ENCODE measurements at regions not wholly inside any gene's neighbourhood (a gene's known extent, or its start where the extent isn't known, plus 50 kb on each side); places are given as distances from the start of the nearest gene placed in this dataset.

DNA sequence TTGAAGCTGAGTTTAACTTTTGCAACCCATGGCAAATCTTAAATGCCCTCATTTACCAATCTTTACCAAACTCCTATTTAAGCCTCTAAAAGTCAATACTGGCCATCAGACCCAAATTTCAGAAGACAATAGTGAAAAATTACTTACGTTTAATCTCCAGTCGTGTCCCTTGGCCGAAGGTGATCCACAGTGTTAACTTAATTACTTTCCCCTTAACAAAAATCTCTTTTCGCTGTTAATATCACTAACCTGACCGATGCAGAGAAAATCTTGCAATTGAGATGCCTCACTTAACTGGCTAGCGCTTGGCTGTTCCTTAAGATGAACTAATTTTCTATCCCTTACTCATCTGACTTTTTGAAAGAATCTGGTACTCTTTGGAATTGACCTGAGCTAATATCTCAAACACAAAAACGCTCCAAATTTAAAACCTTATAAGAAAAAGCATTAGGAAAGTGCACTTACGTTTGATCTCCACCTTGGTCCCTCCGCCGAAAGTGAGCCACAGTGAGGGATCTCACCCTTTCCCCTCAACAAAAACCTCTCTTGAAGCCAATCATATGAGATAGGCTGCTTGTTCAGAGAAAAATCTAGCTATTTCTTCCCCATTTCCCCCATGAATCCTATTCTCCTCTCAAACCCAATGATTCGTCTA, 169.1 kb downstream of the RPIA start:
- no peaks in the 10 kb centered on the region for H3K27me3 ChIP-seq (ENCODE audit: insufficient read depth, low read length)
- no peak overlapping the region for H3K27ac Mint-ChIP-seq

More for the DNA sequence above, 169.1 kb downstream of the RPIA start:
- no peak overlapping the region for H3K4ac ChIP-seq (ENCODE audit: low read depth, low read length)
- H4K5ac ChIP-seq (ENCODE audit: insufficient read length, low read depth, low read length): no peak overlapping the region
- no peaks in the 10 kb centered on the region for H3K23me2 ChIP-seq (ENCODE audit: insufficient read length, low read depth, low read length, poor library complexity, severe bottlenecking)
- H3K56ac ChIP-seq (ENCODE audit: insufficient read length, low read depth, low read length): no peak overlapping the region
- H2BK120ac ChIP-seq (ENCODE audit: low read depth, low read length, poor library complexity, severe bottlenecking): no peak overlapping the region
- no peak overlapping the region for H4K8ac ChIP-seq (replicated peaks; ENCODE audit: insufficient read length, low read depth, low read length)
- Mint-ChIP-seq H3K27me3 (ENCODE audit: low read depth) (peaks cover 3% of the 10 kb centered on the region), H3K9me3 (peaks cover 65 to 84% of the 10 kb centered on the region in 2 experiments), H3K36me3 (ENCODE audit: insufficient read depth in 1 of 3, low read depth in 3 of 3) (peaks cover 0 to 25% (median 1%) of the 10 kb centered on the region in 3 experiments; a peak in 3 of 7 replicates), H3K4me1 (no peaks in the 10 kb centered on the region), H3K4me3 (no peak overlapping the region)
- H3K9ac ChIP-seq (ENCODE audit: extremely low read depth, insufficient read length, low read length): no peak overlapping the region
- H2BK15ac ChIP-seq (ENCODE audit: low read depth, low read length): no peak overlapping the region
- H3K27ac ChIP-seq (ENCODE audit: insufficient read length, low read depth, low read length): no peak overlapping the region
- TF ChIP-seq, protein P1, sequence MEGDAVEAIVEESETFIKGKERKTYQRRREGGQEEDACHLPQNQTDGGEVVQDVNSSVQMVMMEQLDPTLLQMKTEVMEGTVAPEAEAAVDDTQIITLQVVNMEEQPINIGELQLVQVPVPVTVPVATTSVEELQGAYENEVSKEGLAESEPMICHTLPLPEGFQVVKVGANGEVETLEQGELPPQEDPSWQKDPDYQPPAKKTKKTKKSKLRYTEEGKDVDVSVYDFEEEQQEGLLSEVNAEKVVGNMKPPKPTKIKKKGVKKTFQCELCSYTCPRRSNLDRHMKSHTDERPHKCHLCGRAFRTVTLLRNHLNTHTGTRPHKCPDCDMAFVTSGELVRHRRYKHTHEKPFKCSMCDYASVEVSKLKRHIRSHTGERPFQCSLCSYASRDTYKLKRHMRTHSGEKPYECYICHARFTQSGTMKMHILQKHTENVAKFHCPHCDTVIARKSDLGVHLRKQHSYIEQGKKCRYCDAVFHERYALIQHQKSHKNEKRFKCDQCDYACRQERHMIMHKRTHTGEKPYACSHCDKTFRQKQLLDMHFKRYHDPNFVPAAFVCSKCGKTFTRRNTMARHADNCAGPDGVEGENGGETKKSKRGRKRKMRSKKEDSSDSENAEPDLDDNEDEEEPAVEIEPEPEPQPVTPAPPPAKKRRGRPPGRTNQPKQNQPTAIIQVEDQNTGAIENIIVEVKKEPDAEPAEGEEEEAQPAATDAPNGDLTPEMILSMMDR (conservative IDR thresholded peaks at IDR 0.05): no peak
- H3K9me3 ChIP-seq (ENCODE audit: control insufficient read depth, low read depth, low read length): peaks cover 10% of the 10 kb centered on the region
- no peaks in the 10 kb centered on the region for H3K4me1 ChIP-seq (ENCODE audit: insufficient read depth, low read length)
- no CpG with 5 or more reads among the region's 11 CpGs for WGBS (ENCODE audit: extremely low coverage, insufficient read length, low lambda C conversion rate)
- H2BK12ac ChIP-seq (ENCODE audit: insufficient read length, low read depth, low read length): no peak overlapping the region
- no peak overlapping the region for H2BK20ac ChIP-seq (ENCODE audit: low read depth, low read length, poor library complexity, severe bottlenecking)
- H4K20me1 ChIP-seq (ENCODE audit: control insufficient read depth, insufficient read depth, insufficient read length): no peaks in the 10 kb centered on the region
- no peak overlapping the region for H2AK5ac ChIP-seq (ENCODE audit: insufficient read length, low read length)
- no peak for DNase-seq
- no peak overlapping the region for H3K14ac ChIP-seq (ENCODE audit: insufficient read depth, low read length)
- no peaks in the 10 kb centered on the region for H3K79me2 ChIP-seq (ENCODE audit: insufficient read depth, low read length)
- H3K79me1 ChIP-seq (ENCODE audit: insufficient read depth, low read depth, low read length, poor library complexity, severe bottlenecking): no peaks in the 10 kb centered on the region
- H3K23ac ChIP-seq (ENCODE audit: insufficient read length, low read depth, low read length): no peak overlapping the region
- H4K91ac ChIP-seq (ENCODE audit: insufficient read length, low read depth, low read length): no peak overlapping the region
- no peak overlapping the region for H3K4me2 ChIP-seq (ENCODE audit: insufficient read depth, insufficient read length, low read length)
- no peak overlapping the region for H3K18ac ChIP-seq (ENCODE audit: insufficient read length, low read depth, low read length)
- H2BK5ac ChIP-seq (ENCODE audit: insufficient read length, low read length): no peak overlapping the region
- no peak overlapping the region for H2AFZ ChIP-seq (ENCODE audit: low read length)
- no peak overlapping the region for H3T11ph ChIP-seq (ENCODE audit: low read length)
